H1 (cell line): ENCODE measurements at regions not wholly inside any gene's neighbourhood (a gene's known extent, or its start where the extent isn't known, plus 50 kb on each side); places are given as distances from the start of the nearest gene placed in this dataset.
A peak's percentile ranks its signal among the peaks of the same experiment; 100 is the strongest.

Source experiments
- CTCF ChIA-PET: fragments of 300-600 bp; sonication (Branson Sonifier 250); formaldehyde crosslinking; loops from one replicate; lab custom pipeline; 2021; ENCODE audit not compliant: partially characterized antibody; lab: Charles Lee
- POLR2A ChIA-PET: fragments of 300-600 bp; sonication (Branson Sonifier 250); formaldehyde crosslinking; loops from one replicate; lab custom pipeline; 2021; ENCODE audit warnings: inconsistent platforms; ENCODE audit not compliant: partially characterized antibody; lab: Charles Lee
- DNase-seq, 2 experiments: peaks; one replicate each; pipeline versions ENCODE4 v3.0.0 to v3.0.0-alpha.2; 2010 to 2022; ENCODE audit warnings: low spot score in 2 of 2, low read depth in 1 of 2, mixed read lengths in 1 of 2
- FAIRE-seq: peaks from 2 replicates; lab custom pipeline; 2011; peaks lifted over from hg19 to GRCh38; lab: Jason Lieb, UNC
- H2AFZ ChIP-seq: 2 replicates; pipeline ENCODE4 v1.8.1; 2012; ENCODE audit warnings: low read length, inconsistent platforms
- H2AK5ac ChIP-seq: 2 replicates; pipeline ENCODE4 v1.6.1; 2013; ENCODE audit warnings: low read depth, low read length
- H2BK120ac ChIP-seq: replicated peaks from 2 replicates; pipeline ENCODE3; 2013; ENCODE audit warnings: low read depth, low read length, inconsistent platforms
- H2BK12ac ChIP-seq: 2 replicates; pipeline ENCODE4 v1.6.1; 2013; ENCODE audit warnings: low read depth, low read length
- H2BK15ac ChIP-seq: 2 replicates; pipeline ENCODE4 v1.6.1; 2013; ENCODE audit warnings: low read length
- H2BK20ac ChIP-seq: 2 replicates; pipeline ENCODE4 v1.6.1; 2013; ENCODE audit warnings: low read length
- H2BK5ac ChIP-seq: 2 replicates; pipeline ENCODE4 v1.6.1; 2013; ENCODE audit warnings: low read depth, low read length
- H3K14ac ChIP-seq: 2 replicates; pipeline ENCODE4 v1.6.1; 2013; ENCODE audit warnings: inconsistent platforms; ENCODE audit not compliant: insufficient read length
- H3K18ac ChIP-seq: 2 replicates; pipeline ENCODE4 v1.6.1; 2013; ENCODE audit warnings: low read length; ENCODE audit errors: extremely low read depth
- H3K23ac ChIP-seq: 2 replicates; pipeline ENCODE4 v1.6.1; 2013; ENCODE audit warnings: inconsistent platforms; ENCODE audit not compliant: insufficient read length
- H3K23me2 ChIP-seq: 2 replicates; pipeline ENCODE4 v1.6.1; 2013; ENCODE audit warnings: low read depth, low read length
- H3K27ac ChIP-seq: 2 replicates; pipeline ENCODE4 v1.6.1; 2011; ENCODE audit warnings: low read depth, low read length, inconsistent platforms
- H3K27me3 ChIP-seq, 4 experiments: replicated peaks in 1 of 4; 1 replicate in 1 of 4; 2 replicates in 3 of 4; pipeline versions ENCODE4 v1.6.1 to v1.8.1; 2011 to 2013; ENCODE audit warnings: low read length in 3 of 4, mild to moderate bottlenecking in 3 of 4, inconsistent platforms in 2 of 4, mixed read lengths in 2 of 4, moderate library complexity in 1 of 4; ENCODE audit not compliant: control insufficient read depth in 3 of 4, insufficient read depth in 3 of 4; ENCODE audit errors: extremely low read depth in 1 of 4
- H3K36me3 ChIP-seq, 4 experiments: 2 replicates each; pipeline versions ENCODE4 v1.6.1 to v1.8.1; 2011 to 2013; ENCODE audit warnings: mild to moderate bottlenecking in 4 of 4, low read length in 3 of 4, moderate library complexity in 2 of 4, control low read depth in 1 of 4, inconsistent platforms in 1 of 4; ENCODE audit not compliant: insufficient read depth in 4 of 4, control insufficient read depth in 2 of 4
- H3K4ac ChIP-seq: replicated peaks from 2 replicates; pipeline ENCODE3; 2013; ENCODE audit warnings: low read length, low read depth, mixed read lengths, inconsistent platforms; ENCODE audit not compliant: insufficient read length
- H3K4me1 ChIP-seq, 4 experiments: replicated peaks in 1 of 4; 1 replicate in 1 of 4; 2 replicates in 3 of 4; pipeline versions ENCODE4 v1.6.1 to v1.8.1; 2011 to 2013; ENCODE audit warnings: low read length in 3 of 4, inconsistent platforms in 2 of 4, mixed read lengths in 1 of 4; ENCODE audit not compliant: insufficient read depth in 4 of 4, control insufficient read depth in 3 of 4
- H3K4me2 ChIP-seq, 2 experiments: 2 replicates each; pipeline versions ENCODE4 v1.6.1 to v1.8.1; 2011 to 2013; ENCODE audit warnings: low read depth in 2 of 2, low read length in 2 of 2, control low read depth in 1 of 2, inconsistent platforms in 1 of 2, mild to moderate bottlenecking in 1 of 2; ENCODE audit not compliant: insufficient read depth in 1 of 2
- H3K4me3 ChIP-seq, 4 experiments: fragments of 200-600, 300-600 bp in 1 of 4; sonication (generic), shearing (Covaris generic), sonication (Bioruptor Twin) in 1 of 4; 2 replicates each; pipeline versions ENCODE4 v1.5.1 to v1.8.1; 2011 to 2016; ENCODE audit warnings: low read length in 4 of 4, low read depth in 3 of 4, control low read depth in 2 of 4, inconsistent platforms in 2 of 4, mild to moderate bottlenecking in 2 of 4, mixed read lengths in 1 of 4, moderate library complexity in 1 of 4; ENCODE audit not compliant: insufficient read depth in 2 of 4; ENCODE audit errors: extremely low read depth in 1 of 4
- H3K56ac ChIP-seq: replicated peaks from 2 replicates; pipeline ENCODE3; 2013; ENCODE audit warnings: low read depth, mild to moderate bottlenecking, mixed read lengths, low read length, inconsistent platforms; ENCODE audit not compliant: insufficient read length
- H3K79me1 ChIP-seq: 2 replicates; pipeline ENCODE4 v1.6.1; 2013; ENCODE audit warnings: low read depth, low read length, control low read depth
- H3K79me2 ChIP-seq, 2 experiments: 2 replicates each; pipeline versions ENCODE4 v1.6.1 to v1.8.1; 2012 to 2013; ENCODE audit warnings: low read length in 2 of 2, mild to moderate bottlenecking in 2 of 2, inconsistent platforms in 1 of 2; ENCODE audit not compliant: insufficient read depth in 2 of 2, control insufficient read depth in 1 of 2
- H3K9ac ChIP-seq, 4 experiments: replicated peaks in 1 of 4; 1 replicate in 1 of 4; 2 replicates in 3 of 4; pipeline versions ENCODE4 v1.6.1 to v1.8.1; 2011 to 2013; ENCODE audit warnings: low read depth in 3 of 4, low read length in 3 of 4, control low read depth in 2 of 4, mild to moderate bottlenecking in 2 of 4, moderate library complexity in 2 of 4, inconsistent platforms in 1 of 4; ENCODE audit errors: extremely low read depth in 1 of 4
- H3K9me3 ChIP-seq, 2 experiments: 2 replicates each; pipeline versions ENCODE4 v1.6.1 to v1.8.1; 2012 to 2013; ENCODE audit warnings: mild to moderate bottlenecking in 2 of 2, moderate library complexity in 2 of 2, control low read depth in 1 of 2, inconsistent platforms in 1 of 2, low read depth in 1 of 2, low read length in 1 of 2, mixed read lengths in 1 of 2; ENCODE audit not compliant: insufficient read depth in 2 of 2
- H4K20me1 ChIP-seq, 2 experiments: replicated peaks in 1 of 2; 2 replicates each; pipeline versions ENCODE3 to v1.8.1; 2011 to 2013; ENCODE audit warnings: inconsistent platforms in 2 of 2, low read length in 2 of 2, mild to moderate bottlenecking in 1 of 2; ENCODE audit not compliant: insufficient read depth in 2 of 2, control insufficient read depth in 1 of 2
- H4K5ac ChIP-seq: 2 replicates; pipeline ENCODE4 v1.6.1; 2013; ENCODE audit warnings: low read length, low read depth, mixed read lengths, inconsistent platforms; ENCODE audit not compliant: insufficient read length
- H4K8ac ChIP-seq: 2 replicates; pipeline ENCODE4 v1.8.0; 2013; ENCODE audit warnings: mild to moderate bottlenecking, moderate library complexity, low read length, inconsistent platforms; ENCODE audit not compliant: insufficient read depth; ENCODE audit errors: extremely low read depth
- H4K91ac ChIP-seq: replicated peaks from 2 replicates; pipeline ENCODE3; 2013; ENCODE audit warnings: low read length, mixed read lengths, inconsistent platforms; ENCODE audit not compliant: insufficient read length
- ATF2 ChIP-seq: IDR thresholded peaks from 2 replicates; pipeline ENCODE4 v1.6.1; 2012; ENCODE audit warnings: low read length, inconsistent platforms
- ATF3 ChIP-seq: IDR thresholded peaks from 2 replicates; pipeline ENCODE4 v1.6.1; 2011; ENCODE audit warnings: low read depth, mild to moderate bottlenecking, low read length; ENCODE audit not compliant: insufficient read depth
- CBX8 ChIP-seq: fragments of 300-800, 300-1000 bp; sonication (generic); IDR thresholded peaks from 2 replicates; pipeline ENCODE4 v1.7.1; 2016; ENCODE audit warnings: low read depth, low read length, borderline replicate concordance
- E2F6 ChIP-seq: IDR thresholded peaks from 2 replicates; pipeline ENCODE4 v1.6.1; 2012; ENCODE audit warnings: inconsistent platforms
- EZH2 ChIP-seq: fragments of 200-600 bp; sonication (generic); IDR thresholded peaks from 2 replicates; pipeline ENCODE4 v1.7.1; 2012; ENCODE audit warnings: low read depth, mild to moderate bottlenecking, moderate library complexity, low read length, inconsistent platforms; ENCODE audit not compliant: severe bottlenecking
- MAX ChIP-seq: IDR thresholded peaks from 2 replicates; pipeline ENCODE4 v1.6.1; 2012; ENCODE audit warnings: inconsistent platforms
- POLR2AphosphoS5 ChIP-seq: IDR thresholded peaks from 2 replicates; pipeline ENCODE4 v1.6.1; 2011; ENCODE audit warnings: low read depth, low read length
- RXRA ChIP-seq: IDR thresholded peaks from 2 replicates; pipeline ENCODE4 v1.6.1; 2011; ENCODE audit warnings: low read depth, mild to moderate bottlenecking, low read length, moderate library complexity; ENCODE audit not compliant: insufficient read depth
- SP2 ChIP-seq: IDR thresholded peaks from 2 replicates; pipeline ENCODE4 v1.6.1; 2012; ENCODE audit warnings: mild to moderate bottlenecking, low read length, inconsistent platforms
- SUZ12 ChIP-seq: fragments of 200-600 bp; sonication (generic); IDR thresholded peaks from 2 replicates; pipeline ENCODE4 v1.6.1; 2012; ENCODE audit warnings: mild to moderate bottlenecking, inconsistent platforms, low read length, moderate library complexity, mixed read lengths
- TAF7 ChIP-seq: optimal IDR thresholded peaks from 2 replicates; pipeline ENCODE3; 2011; ENCODE audit warnings: low read depth, mild to moderate bottlenecking, inconsistent platforms, low read length, moderate library complexity, borderline replicate concordance
- WGBS, 2 experiments: shearing (Covaris generic) in 1 of 2; methylation state at CpG; one replicate each; pipeline versions ENCODE4 v1.1.6 to v1.1.7; 2013 to 2015; ENCODE audit warnings: low lambda C conversion rate in 2 of 2, mixed read lengths in 2 of 2, inconsistent platforms in 1 of 2, low coverage in 1 of 2, missing lambda C conversion rate in 1 of 2; ENCODE audit not compliant: insufficient replicate concordance in 2 of 2, insufficient coverage in 1 of 2, insufficient read length in 1 of 2; ENCODE audit errors: extremely low coverage in 1 of 2, missing lambda C conversion rate in 1 of 2; 5-methylcytosine and 5-hydroxymethylcytosine counted together

GRCh38 chr22:48104766-48105165 is 1342.3 kb downstream of the TBC1D22A start:
- no peak overlapping the region for H2BK12ac ChIP-seq
- no peak overlapping the region for H3K27ac ChIP-seq
- H3K79me1 ChIP-seq = no peaks in the 10 kb centered on the region
- H2BK120ac ChIP-seq = no peak overlapping the region
- no peak overlapping the region for H3K14ac ChIP-seq
- no peak overlapping the region for H3K23ac ChIP-seq
- no peak overlapping the region for H3K9ac ChIP-seq
- no peaks in the 10 kb centered on the region for H3K23me2 ChIP-seq
- H3K4me2 ChIP-seq = no peak overlapping the region
- no peak overlapping the region for H3K56ac ChIP-seq
- H2BK20ac ChIP-seq = no peak overlapping the region
- no peaks in the 10 kb centered on the region for H3K27me3 ChIP-seq
- H3K4me3 ChIP-seq = no peak overlapping the region
- H4K91ac ChIP-seq = no peak overlapping the region
- no peaks in the 10 kb centered on the region for H4K20me1 ChIP-seq
- H3K18ac ChIP-seq = no peak overlapping the region
- peaks cover 5% of the 10 kb centered on the region in 2 experiments for H3K9me3 ChIP-seq
- 94% methylated on average over 15 of the region's 15 CpGs; no CpG with 5 or more reads in 1 of the 2 experiments for WGBS, 2 experiments
- CTCF ChIA-PET = interaction anchor here (0.9 kb wide), 1 partner anchor 15 kb away, joined by 3 read pairs; no protein-coding TSS in a partner anchor
- H2BK5ac ChIP-seq = no peak overlapping the region
- no peak overlapping the region for H3K4ac ChIP-seq
- H3K79me2 ChIP-seq = no peaks in the 10 kb centered on the region
- no peak overlapping the region for H2AK5ac ChIP-seq
- no peak overlapping the region for H2BK15ac ChIP-seq
- no peak overlapping the region for H4K5ac ChIP-seq
- POLR2A ChIA-PET = no interaction called here
- H3K4me1 ChIP-seq = no peaks in the 10 kb centered on the region; a peak in 1 of 7 replicates
- no peaks in the 10 kb centered on the region for H3K36me3 ChIP-seq
- no peak overlapping the region for H2AFZ ChIP-seq
- DNase-seq (no peak), FAIRE-seq (no peak)
- peak overlapping the region; percentile 31; the same call in 1 of the 2 replicates for H4K8ac ChIP-seq
- no peak for TF ChIP-seq E2F6
- no peak for TF ChIP-seq TAF7
- no peak for TF ChIP-seq ATF3
- TF ChIP-seq MAX = no peak
- no peak for TF ChIP-seq RXRA
- TF ChIP-seq CBX8 = no peak
- TF ChIP-seq POLR2AphosphoS5 = no peak
- no peak for TF ChIP-seq EZH2
- TF ChIP-seq SP2 = no peak
- no peak for TF ChIP-seq SUZ12
- no peak for TF ChIP-seq ATF2
